Activated gamma-delta T cell (primary cell): ENCODE measurements at regions not wholly inside any gene's neighbourhood (a gene's known extent, or its start where the extent isn't known, plus 50 kb on each side); places are given as distances from the start of the nearest gene placed in this dataset.

Experiments used
- DNase-seq: peaks from one replicate; lab custom pipeline; 2025; lab: John Stamatoyannopoulos, UW

- no peak for DNase-seq
Measured at GRCh38 chr15:39207532-39208115, 373.3 kb upstream of the THBS1 start.

DNA sequence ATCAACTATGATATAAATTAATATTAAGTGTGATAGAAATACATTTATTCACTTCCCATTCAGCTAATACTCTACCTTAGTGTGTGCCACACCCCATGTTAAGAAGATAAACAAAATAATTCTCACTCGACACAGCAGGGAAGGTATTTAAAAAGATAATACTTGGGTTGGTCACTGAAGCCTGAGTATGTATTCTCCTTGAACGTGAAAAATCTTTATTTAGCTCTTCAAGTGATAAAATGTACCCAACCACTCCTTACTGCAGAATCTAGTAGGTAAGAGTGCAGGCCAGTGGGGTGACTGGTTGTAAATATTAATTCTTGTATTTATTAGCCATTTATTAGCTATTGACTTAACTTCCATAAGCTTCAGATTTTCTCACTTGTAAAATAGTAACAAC is 372.7 kb upstream of the THBS1 start:
- DNase-seq, result no peak

- no peak for DNase-seq
Measured at GRCh38 chr15:39209548-39210211, 371.2 kb upstream of the THBS1 start.

DNA sequence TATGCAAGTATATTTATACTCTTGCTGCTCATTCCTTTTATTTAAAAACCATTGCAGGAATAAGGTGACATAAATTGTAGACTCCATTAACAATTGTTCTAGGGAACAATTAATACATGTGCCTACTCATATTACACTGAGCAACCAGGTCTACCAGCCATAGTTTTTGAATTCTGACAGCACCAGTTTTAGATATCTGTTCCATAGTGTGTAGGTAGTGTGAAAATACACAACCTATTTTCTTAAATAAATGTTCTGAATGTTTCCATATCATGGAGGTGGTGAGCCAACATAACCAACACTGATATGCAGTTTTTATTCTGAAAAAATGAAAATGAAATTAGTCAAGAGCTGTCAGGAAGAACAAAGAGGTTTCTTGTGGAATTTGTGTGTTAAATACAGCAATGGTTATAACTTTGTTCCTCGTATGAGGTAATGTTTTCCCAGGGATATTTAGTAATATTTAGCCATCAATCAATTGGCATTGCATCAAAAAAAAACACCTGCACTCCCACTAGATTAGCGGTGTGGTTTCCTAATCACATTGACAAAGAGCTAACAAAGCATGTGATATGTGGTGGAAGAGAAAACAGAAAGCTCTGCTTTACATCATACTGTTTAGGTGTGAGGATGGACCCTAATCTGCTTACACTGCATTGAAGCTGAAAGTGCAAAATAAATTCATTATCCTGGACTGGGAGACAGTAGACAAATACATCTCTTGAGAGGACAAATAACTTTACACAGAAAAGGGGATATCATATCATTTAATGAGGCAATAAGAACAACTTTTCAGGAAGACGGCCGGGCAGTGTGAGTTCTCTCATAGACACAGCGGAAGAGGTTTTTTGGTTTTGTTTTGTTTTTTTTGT is 369.5 kb upstream of the THBS1 start:
- no peak for DNase-seq

- DNase-seq, result no peak
Measured at GRCh38 chr15:39213385-39213840, 367.5 kb upstream of the THBS1 start.

DNA sequence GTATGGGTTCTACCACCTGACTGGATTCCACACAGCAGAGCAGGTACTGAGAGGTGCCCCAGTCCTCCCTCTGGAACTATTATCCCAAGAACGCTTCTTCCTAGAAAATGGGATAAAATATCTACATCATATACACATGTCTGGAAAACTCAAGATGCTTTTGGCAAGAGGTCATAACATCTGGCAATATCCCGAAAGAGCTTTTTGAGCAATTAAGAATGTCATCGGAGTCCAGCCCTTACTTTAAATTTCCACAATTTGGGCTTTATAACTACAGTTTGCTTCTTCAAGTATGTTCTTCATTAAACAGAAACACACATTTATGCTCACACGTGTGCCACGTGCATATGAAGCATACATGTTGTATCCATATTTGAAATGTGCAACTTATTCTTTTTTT is 365.9 kb upstream of the THBS1 start:
- no peak for DNase-seq

GRCh38 chr15:39216816-39217215 is 364.1 kb upstream of the THBS1 start:
- DNase-seq, result no peak

DNA sequence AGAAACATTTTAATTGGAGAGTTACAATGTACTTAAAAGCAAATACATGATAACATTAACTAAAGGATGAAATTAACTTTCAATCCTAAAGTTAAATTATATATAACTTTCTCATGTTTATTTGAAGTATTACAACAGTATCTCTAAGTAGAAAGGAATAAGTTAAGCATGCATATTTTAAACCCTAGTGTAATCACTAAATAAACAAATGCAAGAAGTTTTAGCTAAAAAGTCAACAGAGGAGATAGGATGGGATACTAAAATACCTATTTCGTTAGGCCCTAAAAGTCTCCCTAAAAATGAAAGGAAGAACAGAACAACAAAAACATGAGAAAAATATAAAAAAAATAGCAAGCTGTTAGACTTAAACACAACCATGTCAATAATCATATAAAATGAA is 361.3 kb upstream of the THBS1 start:
- no peak for DNase-seq

- DNase-seq, result no peak
Measured at GRCh38 chr15:39226169-39226937, 354.5 kb upstream of the THBS1 start.

DNA sequence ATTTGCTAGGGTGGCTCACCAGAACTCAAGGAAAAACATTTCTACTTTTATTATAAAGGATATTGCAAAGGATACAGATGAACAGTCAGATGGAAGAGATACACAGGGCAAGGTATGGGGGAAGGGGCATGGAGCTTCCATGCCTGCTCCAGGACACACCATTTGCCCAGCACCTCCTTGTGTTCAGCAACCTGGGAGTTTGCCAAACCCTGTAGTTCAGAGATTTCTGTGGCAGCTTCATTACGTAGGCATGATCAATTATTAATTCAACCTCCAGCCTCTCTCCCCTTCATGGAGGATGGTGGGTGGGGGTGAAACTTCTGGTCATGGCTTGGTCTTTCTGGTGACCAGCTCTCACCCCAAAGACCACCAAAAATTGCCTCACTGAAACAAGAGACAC is 353.9 kb upstream of the THBS1 start:
- no peak for DNase-seq

GRCh38 chr15:39228889-39229288 is 352.0 kb upstream of the THBS1 start:
- no peak for DNase-seq

DNA sequence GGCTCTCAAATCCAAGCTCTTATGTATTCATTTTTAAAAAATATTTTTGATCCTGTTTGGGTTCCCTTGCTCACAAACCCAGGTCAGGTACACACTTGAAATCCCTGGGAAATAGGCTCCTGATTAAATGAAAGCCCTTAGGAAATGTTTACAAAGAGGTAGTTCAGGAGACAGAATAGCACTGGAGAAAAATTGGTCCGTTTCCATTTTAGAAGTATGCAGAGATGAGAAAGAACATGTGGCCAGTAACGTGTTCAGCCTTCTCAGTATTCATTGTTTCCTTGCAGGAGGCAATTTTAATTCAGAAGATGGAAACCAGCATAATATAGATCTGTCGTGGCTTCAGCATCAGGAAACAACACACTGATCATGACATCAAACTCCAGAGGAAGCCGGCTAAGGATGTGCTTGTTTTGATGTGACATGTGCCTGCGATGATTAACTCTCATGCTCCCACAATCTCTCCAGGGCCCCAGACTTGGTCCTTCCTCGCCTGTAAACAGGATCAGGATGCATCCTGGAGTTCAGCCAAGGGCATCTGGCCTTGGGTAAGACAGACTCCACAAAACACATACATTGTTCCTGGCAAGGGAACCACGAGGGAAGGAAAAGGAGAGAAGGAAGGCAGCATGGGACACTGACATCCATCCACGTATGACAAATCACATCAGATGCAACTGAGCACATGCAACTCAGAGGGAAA is 350.5 kb upstream of the THBS1 start:
- DNase-seq, result no peak

- DNase-seq, result no peak
Measured at GRCh38 chr15:39230908-39231285, 350.0 kb upstream of the THBS1 start.

DNA sequence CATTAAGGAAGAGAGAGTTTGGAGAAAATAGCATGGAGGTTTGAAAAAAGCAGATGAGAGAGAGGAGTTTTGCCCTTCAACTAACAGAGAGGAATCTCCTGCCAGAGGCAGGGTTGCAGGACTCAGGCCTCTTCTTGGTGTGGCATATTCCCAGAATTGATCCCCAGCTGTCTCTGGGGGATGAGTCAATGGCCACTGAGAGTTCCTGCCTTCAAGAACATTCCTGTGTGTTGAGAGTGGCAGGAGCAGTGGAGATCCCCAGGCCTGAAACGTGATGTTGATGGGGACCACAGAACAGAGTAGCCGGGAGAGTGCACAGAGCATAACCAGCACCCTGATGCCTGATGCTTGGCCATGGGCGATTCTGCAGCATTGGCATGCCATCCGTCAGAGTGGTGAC is 348.4 kb upstream of the THBS1 start:
- DNase-seq, result no peak

- DNase-seq, result no peak
Measured at GRCh38 chr15:39235084-39235795, 345.6 kb upstream of the THBS1 start.

DNA sequence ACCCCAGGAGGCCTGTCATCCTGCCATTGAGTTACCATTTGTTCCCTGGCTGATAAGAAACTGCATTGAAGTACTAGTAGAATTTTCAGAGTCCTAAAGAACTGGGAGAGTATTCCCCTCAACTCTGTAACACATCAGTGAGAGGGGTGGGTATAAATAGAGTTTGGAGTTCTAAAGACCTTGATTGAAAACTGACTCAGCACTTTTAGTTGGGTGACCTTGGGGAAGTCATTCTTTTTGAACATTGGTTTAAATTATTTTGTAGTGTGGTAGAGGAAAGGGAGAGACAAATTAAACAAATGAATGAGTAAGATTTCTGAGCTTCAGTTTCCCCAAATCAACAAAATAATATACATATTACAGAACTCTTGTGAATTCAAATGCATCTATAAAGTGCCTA is 344.5 kb upstream of the THBS1 start:
- DNase-seq, result no peak

GRCh38 chr15:39238443-39238842 is 342.4 kb upstream of the THBS1 start:
- DNase-seq, result no peak

DNA sequence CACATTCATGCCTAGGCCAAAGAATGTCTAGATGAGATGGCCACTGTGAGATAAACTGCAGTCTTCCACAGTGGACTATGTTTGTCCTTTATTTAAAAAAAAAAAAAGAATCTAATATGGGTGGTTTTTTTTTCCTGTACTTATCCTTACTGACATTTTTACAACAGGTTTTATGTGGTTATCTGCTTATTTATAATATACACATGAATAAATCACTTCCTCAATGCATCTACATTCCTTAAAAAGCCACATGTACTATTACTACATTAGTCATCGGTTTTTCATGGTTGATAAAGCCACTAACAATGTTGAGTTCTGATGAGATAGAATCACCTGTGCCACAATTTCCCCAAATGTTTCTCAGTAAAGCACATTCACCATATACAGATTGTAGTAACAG is 341.3 kb upstream of the THBS1 start:
- no peak for DNase-seq

DNA sequence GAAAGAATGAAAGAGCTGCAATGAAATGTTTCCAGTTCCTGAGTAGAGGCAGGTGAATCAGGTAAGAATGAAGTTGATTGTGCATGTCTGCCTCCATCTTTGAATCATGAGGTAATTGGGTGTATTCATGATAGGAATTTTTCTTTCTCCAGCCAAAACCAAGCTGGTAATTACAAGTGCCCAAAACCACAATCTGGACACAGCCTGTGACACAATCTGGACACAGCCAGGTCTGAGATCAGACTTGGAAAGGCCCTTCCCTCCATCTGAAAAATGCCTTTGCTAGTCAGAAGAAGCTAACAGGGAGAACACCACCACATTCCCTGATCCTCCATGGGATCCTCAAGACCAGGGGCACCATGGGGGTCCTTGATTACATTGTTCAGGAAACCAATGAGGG is 338.5 kb upstream of the THBS1 start:
- DNase-seq, result no peak

- DNase-seq, result no peak
Measured at GRCh38 chr15:39243396-39243795, 337.5 kb upstream of the THBS1 start.

GRCh38 chr15:39244776-39245175 is 336.1 kb upstream of the THBS1 start:
- no peak for DNase-seq
